GM21723 (cell line): ENCODE measurements at regions not wholly inside any gene's neighbourhood (a gene's known extent, or its start where the extent isn't known, plus 50 kb on each side); places are given as distances from the start of the nearest gene placed in this dataset.

ENCODE experiments used
- ATAC-seq: cut with Tn5 transposase; IDR thresholded peaks from one replicate; pipeline ENCODE4 v1.9.1; 2021; ENCODE audit warnings: mild to moderate bottlenecking, moderate library complexity; ENCODE audit not compliant: unreplicated experiment

DNA sequence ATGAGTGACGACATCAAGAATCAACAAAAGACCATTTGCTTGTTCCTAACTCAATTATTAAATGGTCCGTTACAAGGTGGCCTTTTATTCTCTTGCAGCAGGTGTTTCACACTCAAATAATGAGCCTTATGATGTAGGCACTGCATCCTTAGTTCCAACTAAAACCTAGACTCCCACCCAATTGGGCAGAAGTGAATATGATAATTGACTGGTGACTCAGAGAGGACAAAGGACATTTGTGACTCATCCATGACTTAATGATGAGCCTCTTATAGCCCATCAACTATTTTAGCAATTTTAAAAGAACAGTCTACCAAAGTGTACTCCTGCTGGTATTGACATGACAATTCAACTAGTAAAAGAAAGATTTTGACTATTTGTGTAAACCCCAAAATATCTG, 1027.8 kb upstream of the PHF14 start:
- no peak for ATAC-seq

DNA sequence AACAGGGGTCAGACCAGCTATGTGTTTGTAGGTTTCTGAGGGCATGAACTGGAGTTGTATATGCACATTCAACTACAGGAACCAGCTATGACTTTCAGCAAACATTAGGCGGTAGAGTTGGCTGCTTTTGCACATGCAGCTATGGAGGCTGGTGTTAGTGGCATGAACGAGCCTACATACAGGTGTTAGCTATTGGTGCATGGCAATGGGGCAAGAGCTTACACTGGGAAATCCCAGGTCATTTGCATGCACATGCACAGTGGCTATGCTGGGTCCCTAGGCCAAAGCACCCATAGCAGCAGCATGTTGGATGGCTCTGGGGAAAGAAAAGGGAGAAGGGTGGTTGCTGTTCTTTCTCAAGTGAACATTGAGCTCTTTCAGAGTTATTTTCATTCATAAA, 1018.5 kb upstream of the PHF14 start:
- ATAC-seq = no peak

DNA sequence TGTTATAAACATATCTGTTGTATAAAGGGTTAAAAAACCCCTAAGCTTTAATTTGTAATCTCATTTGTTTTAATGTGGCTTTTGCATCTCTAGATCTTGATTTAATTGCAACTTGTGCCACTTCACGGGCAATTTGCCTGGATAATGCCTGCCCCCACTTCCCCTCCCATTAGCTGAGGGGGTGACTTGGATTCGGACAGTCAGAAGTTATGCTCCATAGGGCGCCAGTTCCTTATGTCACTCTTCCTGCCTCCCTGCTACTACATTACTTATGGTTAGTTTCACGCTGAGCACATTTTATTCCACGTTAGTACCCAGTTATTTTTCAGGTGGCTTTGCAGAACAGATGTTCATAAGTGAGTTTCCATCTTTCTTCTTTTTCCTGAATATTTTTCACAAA, 1015.2 kb upstream of the PHF14 start:
- no peak for ATAC-seq

DNA sequence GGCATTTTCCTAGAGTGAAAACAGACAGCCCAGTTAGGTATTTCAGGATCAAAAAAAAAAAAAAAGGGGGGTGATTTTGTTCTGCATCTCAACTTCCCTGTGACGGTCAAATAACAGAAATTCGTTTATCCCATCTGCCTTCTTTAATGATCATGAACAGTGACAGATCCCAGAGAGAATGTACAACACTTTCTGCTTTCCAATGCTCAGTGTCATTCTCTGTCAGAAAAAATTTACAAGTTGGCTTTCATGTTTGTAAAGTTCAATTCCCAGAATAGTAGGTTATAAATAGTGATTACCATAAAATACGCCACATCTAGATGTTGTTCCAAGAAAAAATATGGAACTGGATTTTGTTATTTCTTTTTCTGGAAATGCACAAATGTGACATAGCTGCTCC, 1013.2 kb upstream of the PHF14 start:
- no peak for ATAC-seq

DNA sequence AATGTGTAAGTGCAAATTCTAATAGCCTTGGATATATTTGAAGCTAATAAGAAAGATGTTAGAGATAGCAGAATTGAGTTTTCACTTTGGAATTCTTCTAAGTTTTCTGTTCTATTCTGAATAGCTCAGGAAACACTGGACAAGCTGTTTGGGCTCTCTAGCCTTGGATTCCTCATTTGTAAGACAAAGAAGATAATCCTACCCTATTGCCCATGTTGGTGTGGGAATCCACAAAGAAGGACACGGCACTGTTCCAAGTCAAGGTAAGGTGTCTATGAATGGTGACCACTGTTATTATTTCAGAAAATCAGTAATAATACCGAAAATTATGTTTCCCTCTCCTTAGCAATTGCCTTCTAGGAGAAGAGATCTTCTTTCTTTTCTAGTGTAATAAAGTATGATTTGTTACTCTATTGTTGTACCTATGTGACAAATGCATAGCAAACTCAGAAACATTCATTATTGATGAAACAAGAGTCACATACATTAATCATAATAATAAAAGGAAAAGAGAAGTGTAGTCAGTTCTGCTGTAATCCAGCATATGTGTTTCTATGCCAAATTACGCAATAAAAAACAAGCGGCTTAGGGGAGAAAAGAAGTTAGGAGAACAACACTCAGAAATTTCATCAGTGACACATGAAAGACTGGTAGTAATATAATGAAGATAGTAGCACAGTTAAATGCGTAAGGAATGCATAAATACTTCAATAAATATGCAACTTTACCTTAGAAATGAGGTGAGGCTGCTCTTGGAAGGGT, 1012.3 kb upstream of the PHF14 start:
- no peak for ATAC-seq

DNA sequence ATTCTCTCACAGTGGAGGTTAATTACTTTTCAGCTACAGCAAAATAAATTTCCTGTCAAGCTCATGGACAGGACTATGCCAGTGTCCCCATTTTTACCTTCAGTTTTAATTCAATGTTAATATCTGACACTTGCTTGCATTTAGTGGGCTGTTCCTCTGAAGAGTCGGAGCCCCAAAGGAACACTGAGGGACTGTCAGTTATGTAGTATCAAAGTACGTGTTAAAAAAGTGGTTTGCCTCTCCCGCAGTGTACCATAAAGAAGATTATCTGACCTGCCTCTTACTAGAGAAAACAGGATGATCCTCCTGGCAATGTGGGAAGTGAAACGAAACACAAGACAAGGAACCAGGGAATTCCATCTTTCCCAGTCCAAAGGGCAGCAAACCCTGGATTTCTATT, 1010.9 kb upstream of the PHF14 start:
- no peak for ATAC-seq

DNA sequence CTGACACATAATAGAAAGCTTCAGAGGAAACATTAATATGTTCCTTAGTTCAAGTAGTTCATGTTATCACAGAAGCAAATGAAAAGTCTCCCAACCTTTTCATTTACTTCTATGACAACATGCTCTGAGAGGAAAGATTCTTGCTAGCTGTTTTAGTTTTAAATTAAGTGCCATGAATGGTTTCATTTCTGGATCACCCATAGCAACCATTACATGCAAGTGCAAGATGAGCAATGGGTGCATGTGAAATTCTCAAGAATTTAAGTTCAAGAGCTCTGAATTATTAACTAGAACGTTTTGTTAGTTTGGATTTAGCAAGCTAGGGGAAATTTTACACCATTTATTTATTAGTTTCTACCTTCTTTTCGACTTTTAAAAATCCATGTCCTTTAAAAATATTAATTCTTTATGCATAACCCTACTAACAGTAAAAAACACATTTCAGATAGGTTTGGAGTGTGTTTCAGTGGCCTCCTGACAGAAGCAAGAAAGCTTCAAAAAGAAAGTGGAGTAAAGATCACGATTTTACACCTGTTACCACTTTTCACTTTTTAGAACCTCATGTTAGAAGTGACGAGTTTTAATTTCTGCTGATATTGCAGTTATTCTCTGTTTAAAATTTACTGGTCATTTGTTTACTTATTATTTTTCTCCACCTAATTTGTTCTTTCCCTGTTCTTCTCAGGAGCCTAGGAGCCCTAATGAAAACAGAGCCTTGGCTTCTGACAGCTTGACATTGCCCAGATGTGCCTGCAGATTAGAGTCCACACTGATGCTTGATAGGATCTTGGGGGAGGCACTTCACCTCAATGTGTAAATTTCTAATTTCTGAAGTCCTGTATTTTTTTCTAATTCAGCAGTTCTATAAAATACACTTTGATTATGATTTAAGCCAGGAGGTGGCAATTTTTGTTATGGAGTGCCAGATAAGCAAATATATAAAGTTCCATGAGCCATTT, 995.3 kb upstream of the PHF14 start:
- ATAC-seq = no peak

DNA sequence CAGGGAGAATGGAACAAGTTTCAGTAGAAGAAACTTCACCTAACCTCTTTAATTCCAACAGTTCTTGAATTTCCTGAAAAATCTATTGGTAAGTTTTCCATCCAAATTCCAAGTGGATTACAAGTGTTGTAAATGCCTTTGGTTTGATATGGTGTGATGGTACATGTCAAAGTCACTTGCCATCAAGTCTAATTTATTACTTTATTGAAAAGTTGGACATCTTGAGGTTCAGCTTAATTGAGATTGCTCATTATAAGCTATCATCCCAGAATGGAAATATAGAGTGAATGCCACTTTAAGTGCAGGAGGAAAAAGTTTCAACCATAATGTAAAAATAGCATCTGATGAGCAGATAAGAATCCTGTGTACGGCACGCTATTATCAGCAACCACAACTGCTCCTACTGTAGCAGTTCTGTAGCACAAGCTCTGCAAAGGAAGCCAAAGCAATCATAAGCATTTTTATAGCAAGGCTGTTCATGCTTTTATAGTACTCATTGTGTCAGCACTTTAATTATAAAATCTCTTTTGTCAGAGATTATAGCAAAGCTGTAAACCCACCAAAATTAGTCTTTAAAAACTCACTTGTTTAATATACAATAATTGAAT, 991.8 kb upstream of the PHF14 start:
- ATAC-seq = no peak

DNA sequence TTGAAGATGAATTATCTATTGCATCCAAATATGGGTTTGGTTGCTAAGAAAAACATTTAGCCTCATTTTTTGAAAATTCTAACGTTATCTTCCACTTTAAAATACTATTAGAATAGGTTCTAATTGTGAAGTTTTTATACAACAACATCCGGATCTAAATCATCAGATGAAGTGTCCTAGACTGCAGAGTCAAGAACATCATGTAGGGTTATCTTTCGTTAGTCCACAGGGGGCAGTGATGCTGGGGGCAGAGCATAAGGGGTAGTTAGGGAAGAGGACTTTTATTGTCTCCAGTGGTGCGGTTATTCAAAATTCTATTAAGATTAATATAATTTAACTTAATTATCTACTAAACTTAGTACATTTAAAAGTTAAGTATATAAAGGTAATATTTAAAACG, 990.6 kb upstream of the PHF14 start:
- ATAC-seq = no peak

DNA sequence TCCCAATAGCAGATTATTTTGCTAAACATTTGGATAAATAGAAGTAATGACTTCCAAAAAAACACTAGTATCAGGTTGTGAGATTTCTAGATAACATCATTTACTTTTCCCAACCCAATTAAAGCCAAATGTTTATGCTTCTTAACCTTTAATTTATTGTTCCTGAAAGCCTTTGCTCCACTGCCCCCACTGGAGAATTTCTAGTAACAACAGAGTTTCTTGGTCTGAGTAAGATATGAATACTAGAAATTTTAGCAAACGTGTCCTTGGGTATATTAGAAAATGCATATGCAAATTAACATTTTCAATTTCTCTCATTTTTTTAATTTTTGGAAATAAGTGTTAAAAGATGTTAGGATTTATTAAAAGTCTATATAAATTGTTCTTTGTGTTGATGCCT, 958.0 kb upstream of the PHF14 start:
- no peak for ATAC-seq

DNA sequence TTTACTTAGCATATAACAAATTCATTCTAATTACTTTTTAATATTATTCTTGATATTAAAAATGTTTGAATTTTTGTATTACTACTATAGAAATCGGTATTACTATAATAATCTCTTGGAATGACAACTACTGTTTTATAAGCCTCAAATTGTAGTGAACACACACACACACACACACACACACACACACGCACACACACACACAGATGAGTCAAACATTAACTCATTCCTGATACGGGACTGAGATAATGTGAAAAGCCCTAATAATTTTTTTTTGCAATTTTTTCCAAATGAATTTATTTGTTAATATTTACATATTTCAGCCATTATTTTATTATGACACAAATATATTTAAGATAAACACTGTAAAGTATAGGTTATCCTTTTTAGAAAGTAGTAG, 951.2 kb upstream of the PHF14 start:
- no peak for ATAC-seq

DNA sequence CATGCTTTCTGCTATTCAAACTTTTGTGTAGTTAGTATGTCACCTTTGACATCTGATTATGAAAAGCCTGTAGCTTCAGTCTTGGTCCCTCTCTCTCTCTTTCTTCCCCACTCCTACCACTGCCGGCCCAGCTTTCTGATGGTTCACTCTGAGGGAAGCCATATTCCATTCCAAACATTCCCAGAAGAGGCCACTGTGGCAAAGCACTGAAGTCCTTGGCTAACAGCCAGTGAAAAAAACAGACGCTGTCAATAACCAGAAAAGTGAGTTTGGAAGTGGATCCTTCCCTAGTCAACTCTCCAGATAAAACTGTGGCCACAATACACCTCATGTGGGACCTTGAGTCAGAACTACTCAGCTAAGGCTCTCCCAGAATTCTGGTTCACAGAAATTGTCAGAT, 950.7 kb upstream of the PHF14 start:
- no peak for ATAC-seq

DNA sequence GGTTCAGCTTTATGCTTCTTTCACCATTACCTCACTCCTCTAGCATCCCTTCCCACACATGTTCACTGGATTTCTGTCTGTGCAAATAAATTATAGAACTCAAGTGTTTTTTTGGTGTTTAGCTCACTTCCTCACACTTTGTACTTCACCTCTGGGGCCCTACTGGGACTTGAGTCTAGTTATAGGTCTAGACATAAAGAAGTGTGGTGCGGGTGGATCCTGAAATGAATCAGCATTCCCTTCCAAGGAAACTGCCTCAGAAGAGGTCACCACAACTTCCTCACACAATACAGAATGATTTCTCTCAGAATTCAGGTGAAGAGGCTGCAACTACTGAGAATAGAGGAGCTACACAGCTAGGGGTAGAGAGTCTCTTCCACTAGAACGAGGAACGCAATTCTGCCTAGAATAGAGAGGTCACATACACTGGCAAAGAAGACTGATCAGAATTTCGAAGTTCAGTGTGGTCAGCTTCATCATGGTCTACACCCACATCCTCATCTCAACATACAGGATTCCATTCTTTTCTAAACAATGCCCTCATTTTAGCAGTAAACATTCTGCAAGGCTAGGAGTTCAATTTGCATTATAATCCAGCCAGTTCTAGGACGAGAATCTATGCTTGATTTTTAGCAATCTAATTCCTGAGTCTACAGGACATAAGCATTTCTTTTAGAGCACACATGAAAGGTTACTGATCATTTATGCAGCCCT, 938.7 kb upstream of the PHF14 start:
- ATAC-seq = no peak

DNA sequence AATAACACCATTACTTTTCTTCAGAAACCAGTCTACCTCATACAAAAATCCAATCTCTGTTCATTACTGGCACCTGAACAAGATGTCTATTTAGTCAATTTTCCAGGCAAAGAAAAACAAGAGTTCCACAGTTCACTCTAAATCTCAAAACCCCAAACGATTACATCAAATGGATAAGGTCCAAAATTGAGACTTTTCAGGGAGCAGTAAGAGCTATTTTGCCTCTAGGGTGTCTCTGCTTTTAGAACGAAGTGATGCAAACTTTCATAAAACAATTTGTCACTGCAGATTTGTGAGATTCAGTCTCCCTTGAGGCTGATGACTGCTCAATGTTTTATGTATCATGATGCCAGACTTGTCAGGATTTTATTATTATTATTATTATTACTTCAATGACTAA, 937.0 kb upstream of the PHF14 start:
- no peak for ATAC-seq

DNA sequence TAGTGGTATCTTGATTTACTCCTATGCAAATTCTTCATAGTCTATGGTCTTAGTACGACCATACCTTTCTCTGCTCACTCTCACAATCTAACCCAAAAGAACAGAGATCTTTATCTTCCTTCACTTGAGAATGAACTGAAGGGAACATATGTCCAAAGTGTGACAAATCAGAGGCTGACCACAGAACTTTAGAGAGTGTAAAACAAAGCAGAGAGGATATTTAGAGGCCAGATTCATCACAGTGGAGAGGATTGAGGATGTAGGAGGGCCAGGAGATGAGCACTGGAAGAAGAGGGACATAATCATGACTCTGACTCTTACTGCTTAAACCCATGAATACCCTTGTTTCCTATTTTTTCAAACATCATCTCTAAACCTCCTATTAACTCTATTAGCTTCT, 935.3 kb upstream of the PHF14 start:
- no peak for ATAC-seq

DNA sequence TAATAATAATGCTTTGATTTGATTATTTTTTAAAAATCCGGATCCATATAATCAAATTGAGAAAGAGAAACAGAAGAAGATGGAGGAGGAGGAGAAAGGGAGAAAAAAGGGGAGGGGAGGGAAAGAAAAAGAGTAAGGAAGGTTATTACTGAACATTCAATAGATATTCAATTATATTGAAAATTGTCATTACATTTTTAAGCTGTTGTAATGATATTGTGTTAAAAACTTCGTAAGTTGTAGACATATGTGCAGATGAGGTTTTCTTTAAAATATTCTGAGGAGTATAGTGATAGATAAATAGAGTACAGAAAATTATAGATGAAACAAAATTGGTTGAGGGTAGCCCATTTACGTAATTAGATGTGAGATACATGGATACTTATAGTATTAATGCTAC, 933.0 kb upstream of the PHF14 start:
- ATAC-seq = no peak

DNA sequence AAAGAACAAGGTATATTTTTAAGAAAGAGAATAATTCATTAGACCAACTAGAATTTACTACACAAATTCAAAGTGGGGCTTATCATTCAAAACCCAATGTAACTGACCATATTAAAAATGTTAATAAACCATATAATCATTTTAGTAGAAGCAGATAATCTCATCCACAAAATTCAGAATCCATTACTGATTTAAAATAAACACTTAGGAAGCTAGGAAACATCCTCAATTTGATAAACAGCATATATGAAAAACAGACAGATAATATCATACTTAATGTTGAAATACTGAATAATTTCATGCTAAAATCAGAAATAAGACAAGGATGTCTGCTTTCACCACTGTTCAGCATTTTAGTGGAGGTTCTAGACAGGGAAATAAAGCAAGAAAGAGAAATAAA, 902.8 kb upstream of the PHF14 start:
- ATAC-seq = no peak

DNA sequence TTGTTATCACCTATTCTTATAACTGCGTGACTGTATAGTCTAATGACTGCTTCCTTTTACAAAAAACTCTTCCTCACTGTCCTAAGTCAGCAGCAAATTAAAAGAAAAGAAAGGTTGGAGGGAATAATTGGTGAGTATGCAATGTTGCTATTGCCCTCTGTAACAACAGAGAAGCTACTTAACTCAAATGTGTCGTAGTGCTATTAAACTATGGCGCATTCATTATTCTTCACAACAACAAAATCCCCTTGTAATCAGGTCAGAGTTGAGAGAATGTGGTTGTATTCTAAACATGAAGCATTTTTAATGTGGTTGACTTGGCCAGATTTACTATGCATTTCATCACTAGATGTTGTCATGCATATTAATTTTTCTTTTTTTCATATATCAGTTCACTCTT, 897.8 kb upstream of the PHF14 start:
- ATAC-seq = no peak

DNA sequence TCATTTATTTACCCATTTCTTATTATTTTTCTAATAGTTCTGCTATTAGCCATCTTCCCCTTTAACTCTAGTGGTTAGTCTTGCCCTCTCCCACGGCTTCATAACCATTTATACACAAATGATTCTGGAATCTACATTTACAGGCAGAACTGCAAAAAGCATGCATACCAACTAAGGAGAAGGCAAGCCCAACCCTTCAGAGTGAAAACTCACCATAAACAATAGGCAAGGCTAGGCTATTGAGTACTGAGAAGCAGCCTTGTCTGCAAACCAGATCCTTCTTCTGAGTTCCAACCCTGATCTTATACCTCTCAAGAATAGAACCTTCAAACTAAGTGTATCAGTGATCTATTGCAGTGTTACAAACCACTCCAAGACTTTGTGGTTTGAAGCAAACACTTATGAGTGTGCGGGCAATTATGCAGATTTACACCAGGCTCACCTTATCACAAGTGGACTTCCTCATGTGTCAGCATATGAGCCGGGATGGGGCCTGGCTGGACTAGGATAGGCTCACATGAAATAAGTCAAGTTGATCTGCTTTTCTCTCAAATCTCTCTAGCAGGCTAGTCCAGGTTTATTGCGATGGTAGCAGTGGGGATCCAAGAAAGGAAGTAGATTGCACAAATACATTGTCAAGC, 896.9 kb upstream of the PHF14 start:
- no peak for ATAC-seq

DNA sequence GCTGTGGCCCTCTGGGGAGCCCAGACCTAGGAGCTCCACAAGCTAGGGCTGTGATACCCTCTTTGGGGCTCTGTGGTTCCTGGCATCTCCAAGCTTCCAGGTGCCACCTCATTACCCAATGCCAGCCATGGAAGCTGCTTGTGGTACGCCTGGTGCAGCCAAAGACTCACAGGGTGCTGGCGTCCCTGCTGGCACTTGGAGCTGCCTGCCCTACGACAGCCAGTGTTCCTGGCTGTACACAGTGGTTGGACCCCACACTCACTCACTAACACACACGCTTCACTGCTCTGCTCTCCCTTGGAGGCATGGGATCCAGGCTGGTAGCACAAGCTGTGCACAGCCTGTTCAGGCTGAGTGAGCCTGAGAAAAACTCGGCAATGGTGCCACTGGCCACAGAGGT, 894.1 kb upstream of the PHF14 start:
- no peak for ATAC-seq

DNA sequence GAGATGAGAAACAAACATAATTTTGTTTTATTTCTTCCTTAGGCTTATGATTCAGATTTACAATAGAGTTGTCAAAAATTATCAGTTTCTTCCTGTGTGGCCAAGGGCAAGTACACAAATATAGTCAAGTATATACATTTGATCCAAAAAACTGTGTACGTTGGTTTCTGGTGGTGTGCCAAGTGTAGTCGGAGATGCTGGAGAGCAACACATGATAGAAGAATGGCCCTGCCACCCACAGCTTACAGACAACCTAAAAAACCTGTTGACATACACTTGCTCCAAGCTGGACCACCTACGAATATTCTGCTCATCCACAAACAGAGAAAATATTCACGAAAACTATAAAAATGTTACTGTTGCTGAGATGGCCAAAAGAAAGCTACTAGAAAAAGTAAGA, 890.8 kb upstream of the PHF14 start:
- no peak for ATAC-seq
